ENCODE measurements at regions not wholly inside any gene's neighbourhood (a gene's known extent, or its start where the extent isn't known, plus 50 kb on each side); places are given as distances from the start of the nearest gene placed in this dataset.

GRCh38 chr7:46844486-46844885 is 737.4 kb downstream of the TNS3 start:
- ATAC-seq, result no peak
- intact Hi-C loops (cut with DNase I), result no loop called here
- H3K36me3 ChIP-seq, result no peaks in the 10 kb centered on the region
- no peak overlapping the region for H3K4me3 ChIP-seq
- 68% methylated on average over 3 of the region's 3 CpGs for WGBS, 2 donors
- H3K27me3 ChIP-seq, result no peaks in the 10 kb centered on the region
- H3K9me3 ChIP-seq, result no peaks in the 10 kb centered on the region
- no peaks in the 10 kb centered on the region for H3K4me1 ChIP-seq
- no peak for DNase-seq
- no peak for TF ChIP-seq CTCF (IDR thresholded peaks at IDR 0.05)
- no peak overlapping the region for H3K27ac ChIP-seq

- ATAC-seq (no peak), DNase-seq (no peak)
- Histone ChIP-seq H3K4me1 (no peaks in the 10 kb centered on the region), H3K9me3 (peaks cover 0 to 8% (median 0%) of the 10 kb centered on the region in 11 donors), H3K4me3 (no peak overlapping the region), H3K27me3 (no peaks in the 10 kb centered on the region), H3K36me3 (no peaks in the 10 kb centered on the region), H3K27ac (no peak overlapping the region)
- 93 to 95% methylated on average over 3 of the region's 3 CpGs for WGBS, 2 donors
- TF ChIP-seq CTCF (IDR thresholded peaks at IDR 0.05), result no peak
- intact Hi-C loops (cut with DNase I), result no loop called here
Measured at GRCh38 chr7:46841248-46841647, 740.7 kb downstream of the TNS3 start.

GRCh38 chr7:46839651-46840050 is 742.3 kb downstream of the TNS3 start:
- DNase-seq, result no peak
- no peak overlapping the region for H3K27ac ChIP-seq
- H3K4me1 ChIP-seq, result peaks cover 0 to 4% (median 0%) of the 10 kb centered on the region in 9 donors
- intact Hi-C loops (cut with DNase I), result no loop called here
- no peaks in the 10 kb centered on the region for H3K27me3 ChIP-seq
- ATAC-seq, result no peak
- no peaks in the 10 kb centered on the region for H3K36me3 ChIP-seq
- peaks cover 0 to 8% (median 0%) of the 10 kb centered on the region in 11 donors for H3K9me3 ChIP-seq
- H3K4me3 ChIP-seq, result no peak overlapping the region
- 64 to 70% methylated on average over 3 of the region's 3 CpGs for WGBS, 2 donors
- no peak for TF ChIP-seq CTCF (IDR thresholded peaks at IDR 0.05)

GRCh38 chr7:46838463-46838862 is 743.4 kb downstream of the TNS3 start:
- ATAC-seq (no peak), DNase-seq (no peak)
- TF ChIP-seq CTCF (IDR thresholded peaks at IDR 0.05), result no peak
- Histone ChIP-seq H3K27ac (no peak overlapping the region), H3K27me3 (no peaks in the 10 kb centered on the region), H3K4me1 (peaks cover 0 to 4% (median 0%) of the 10 kb centered on the region in 9 donors), H3K36me3 (no peaks in the 10 kb centered on the region), H3K4me3 (no peak overlapping the region), H3K9me3 (peaks cover 0 to 8% (median 0%) of the 10 kb centered on the region in 11 donors)
- intact Hi-C loops (cut with DNase I), result no loop called here
- 90 to 91% methylated on average over 5 of the region's 5 CpGs for WGBS, 2 donors
